GM23338 (cell line): ENCODE measurements at regions not wholly inside any gene's neighbourhood (a gene's known extent, or its start where the extent isn't known, plus 50 kb on each side); places are given as distances from the start of the nearest gene placed in this dataset.

Experiments used
- ATAC-seq: fragments of 200-7000 bp; cut with Tn5 transposase; 3 replicates; pipeline ENCODE4 v1.9.1; 2020
- DNase-seq: peaks from one replicate; pipeline ENCODE4 v3.0.0-alpha.2; 2015; ENCODE audit warnings: low spot score
- H2AFZ ChIP-seq: fragments of 200-600 bp; sonication (generic); 2 replicates; pipeline ENCODE4 v1.8.0; 2016; ENCODE audit warnings: antibody characterized with exemption, mild to moderate bottlenecking, moderate library complexity
- H3F3A ChIP-seq: fragments of 200-600 bp; sonication (generic); replicated peaks from 2 replicates; pipeline ENCODE4 v1.8.0; 2017; ENCODE audit warnings: antibody characterized with exemption, mixed run types, low read depth
- H3K27ac ChIP-seq: fragments of 200-600 bp; sonication (generic); 2 replicates; pipeline ENCODE4 v1.6.1; 2016; ENCODE audit warnings: low read depth
- H3K27me3 ChIP-seq: fragments of 200-600 bp; sonication (generic); 2 replicates; pipeline ENCODE4 v1.8.0; 2016; ENCODE audit warnings: mild to moderate bottlenecking, mixed run types, moderate library complexity; ENCODE audit not compliant: insufficient read depth
- H3K36me3 ChIP-seq: fragments of 200-600 bp; sonication (generic); 2 replicates; pipeline ENCODE4 v1.8.0; 2016; ENCODE audit warnings: mild to moderate bottlenecking; ENCODE audit not compliant: insufficient read depth
- H3K4me1 ChIP-seq: fragments of 200-600 bp; sonication (generic); 2 replicates; pipeline ENCODE4 v1.8.0; 2016; ENCODE audit warnings: mild to moderate bottlenecking, moderate library complexity; ENCODE audit not compliant: insufficient read depth
- H3K4me2 ChIP-seq: fragments of 200-600 bp; sonication (generic); 2 replicates; pipeline ENCODE4 v1.7.1; 2017; ENCODE audit warnings: mixed run types
- H3K4me3 ChIP-seq: fragments of 200-600 bp; sonication (generic); 2 replicates; pipeline ENCODE4 v1.6.1; 2016; ENCODE audit warnings: mixed run types
- H3K79me2 ChIP-seq: fragments of 200-600 bp; sonication (generic); replicated peaks from 2 replicates; pipeline ENCODE4 v1.8.0; 2017; ENCODE audit warnings: mild to moderate bottlenecking; ENCODE audit not compliant: insufficient read depth
- H3K9me2 ChIP-seq: fragments of 200-600 bp; sonication (generic); 2 replicates; pipeline ENCODE4 v1.8.0; 2017; ENCODE audit not compliant: insufficient read depth
- H4K20me1 ChIP-seq: fragments of 200-600 bp; sonication (generic); replicated peaks from 2 replicates; pipeline ENCODE4 v1.8.0; 2017; ENCODE audit warnings: mild to moderate bottlenecking; ENCODE audit not compliant: insufficient read depth
- H3K27ac Mint-ChIP-seq: 2 replicates; pipeline ENCODE4 v1.8.0; 2020; ENCODE audit warnings: inconsistent platforms, mild to moderate bottlenecking, moderate library complexity, mixed read lengths
- H3K27me3 Mint-ChIP-seq: 3 replicates; pipeline ENCODE4 v1.8.0; 2022; ENCODE audit warnings: low read depth, mild to moderate bottlenecking, moderate library complexity, mixed read lengths, inconsistent platforms; ENCODE audit not compliant: insufficient read depth, poor library complexity
- H3K36me3 Mint-ChIP-seq: 3 replicates; pipeline ENCODE4 v1.8.0; 2021; ENCODE audit warnings: low read depth, mild to moderate bottlenecking, inconsistent platforms, moderate library complexity, mixed read lengths
- H3K4me1 Mint-ChIP-seq: 3 replicates; pipeline ENCODE4 v1.8.0; 2020; ENCODE audit warnings: mild to moderate bottlenecking, inconsistent platforms, mixed read lengths
- H3K4me3 Mint-ChIP-seq: 3 replicates; pipeline ENCODE4 v1.8.0; 2021; ENCODE audit warnings: moderate library complexity, mild to moderate bottlenecking, inconsistent platforms, mixed read lengths
- H3K9me3 Mint-ChIP-seq: 3 replicates; pipeline ENCODE4 v1.8.0; 2020; ENCODE audit warnings: moderate library complexity, mild to moderate bottlenecking, inconsistent platforms, mixed read lengths
- CREB1 ChIP-seq: fragments of 250-450 bp; sonication (Bioruptor Pico); IDR thresholded peaks from 2 replicates; pipeline ENCODE4 v1.5.0; 2020; ENCODE audit warnings: low read depth, mild to moderate bottlenecking, moderate library complexity
- CTCF ChIP-seq, 2 experiments: fragments of 200-600 bp in 1 of 2; sonication (generic) in 1 of 2; conservative IDR thresholded peaks; 2 replicates each; pipeline versions ENCODE4 v1.5.1 to v1.6.1; 2016 to 2017; ENCODE audit warnings: antibody characterized with exemption in 2 of 2, low read depth in 2 of 2, mild to moderate bottlenecking in 2 of 2, moderate library complexity in 1 of 2
- ETS1 ChIP-seq: IDR thresholded peaks from 2 replicates; pipeline ENCODE4 v1.6.1; 2016; ENCODE audit warnings: antibody characterized with exemption
- EZH2 ChIP-seq: fragments of 200-600 bp; sonication (generic); IDR thresholded peaks from one replicate; pipeline ENCODE4 v1.8.0; 2017; ENCODE audit warnings: antibody characterized with exemption, mild to moderate bottlenecking, low read depth; ENCODE audit not compliant: unreplicated experiment
- EZH2phosphoT487 ChIP-seq: fragments of 200-600 bp; sonication (generic); IDR thresholded peaks from one replicate; pipeline ENCODE4 v1.8.1; 2018; ENCODE audit warnings: antibody characterized with exemption; ENCODE audit not compliant: unreplicated experiment
- JUNB ChIP-seq: IDR thresholded peaks from one replicate; pipeline ENCODE4 v1.6.1; 2016; ENCODE audit warnings: antibody characterized with exemption; ENCODE audit not compliant: unreplicated experiment
- NANOG ChIP-seq: IDR thresholded peaks from 2 replicates; pipeline ENCODE4 v1.6.1; 2016; ENCODE audit warnings: antibody characterized with exemption, borderline replicate concordance
- POLR2AphosphoS5 ChIP-seq: IDR thresholded peaks from 2 replicates; pipeline ENCODE4 v1.6.1; 2016; ENCODE audit warnings: antibody characterized with exemption, low read depth
- REST ChIP-seq: IDR thresholded peaks from one replicate; pipeline ENCODE4 v1.6.1; 2018; ENCODE audit warnings: antibody characterized with exemption; ENCODE audit not compliant: unreplicated experiment
- STAT1 ChIP-seq: IDR thresholded peaks from one replicate; pipeline ENCODE4 v1.6.1; 2016; ENCODE audit warnings: antibody characterized with exemption; ENCODE audit not compliant: unreplicated experiment
- ZNF114 ChIP-seq: fragments of 250-450 bp; sonication (Bioruptor Pico); IDR thresholded peaks from 2 replicates; pipeline ENCODE4 v1.5.0; 2020; ENCODE audit warnings: mild to moderate bottlenecking, moderate library complexity
- ZNF331 ChIP-seq: fragments of 250-450 bp; sonication (Bioruptor Pico); IDR thresholded peaks from 2 replicates; pipeline ENCODE4 v1.5.0; 2020; ENCODE audit warnings: low read depth, mild to moderate bottlenecking, moderate library complexity
- ZNF462 ChIP-seq: fragments of 250-450 bp; sonication (Bioruptor Pico); IDR thresholded peaks from 2 replicates; pipeline ENCODE4 v1.5.0; 2020; ENCODE audit warnings: mild to moderate bottlenecking, moderate library complexity

GRCh38 chr3:177760803-177761202 lies 563.5 kb upstream of the TBL1XR1 start:
- Histone ChIP-seq H3K4me1 (no peaks in the 10 kb centered on the region), H4K20me1 (no peaks in the 10 kb centered on the region), H3K4me2 (no peak overlapping the region), H3F3A (no peaks in the 10 kb centered on the region), H2AFZ (no peak overlapping the region), H3K79me2 (no peaks in the 10 kb centered on the region), H3K27ac (no peak overlapping the region), H3K9me2 (peaks cover 3% of the 10 kb centered on the region; the same call in 1 of the 2 replicates), H3K36me3 (0 out of 2 replicates have a peak, but pooled peaks cover 3% of the 10 kb centered on the region), H3K4me3 (no peak overlapping the region), H3K27me3 (no peaks in the 10 kb centered on the region)
- Mint-ChIP-seq H3K36me3 (peaks cover 37% of the 10 kb centered on the region; the same call in 2 of the 3 replicates), H3K4me1 (no peaks in the 10 kb centered on the region), H3K9me3 (peaks cover 37% of the 10 kb centered on the region), H3K4me3 (no peak overlapping the region), H3K27ac (no peak overlapping the region), H3K27me3 (peaks cover 4% of the 10 kb centered on the region)
- TF ChIP-seq ZNF462 (CRISPR knock-in tag), result no peak
- TF ChIP-seq POLR2AphosphoS5, result no peak
- no peak for TF ChIP-seq ETS1
- TF ChIP-seq REST, result no peak
- no peak for TF ChIP-seq CREB1 (CRISPR knock-in tag)
- no peak for TF ChIP-seq ZNF331 (CRISPR knock-in tag)
- TF ChIP-seq STAT1, result no peak
- TF ChIP-seq NANOG, result no peak
- TF ChIP-seq EZH2, result no peak
- TF ChIP-seq JUNB, result no peak
- TF ChIP-seq EZH2phosphoT487, result no peak
- no peak for TF ChIP-seq ZNF114 (CRISPR knock-in tag)
- TF ChIP-seq CTCF (conservative IDR thresholded peaks at IDR 0.05; ENCODE audit: low read depth in 2 of 2), result no peak
- ATAC-seq, result no peak
- DNase-seq, result no peak
